Activated CD4-positive, alpha-beta T cell treated with anti-CD3 and anti-CD28 coated beads for 36 hours (primary cell): ENCODE measurements at regions not wholly inside any gene's neighbourhood (a gene's known extent, or its start where the extent isn't known, plus 50 kb on each side); places are given as distances from the start of the nearest gene placed in this dataset.
"Not testable (repeated sequence)": the region's sequence is repeated elsewhere in the genome, so short reads cannot be mapped to it uniquely, and the experiment has no call there.

Experiments
- ATAC-seq: fragments of 200-7000 bp; cut with Tn5 transposase; one replicate; pipeline ENCODE4 v1.10.0; 2021; ENCODE audit warnings: mild to moderate bottlenecking, moderate library complexity
- CTCF ChIA-PET: fragments of 350-600 bp; sonication (Branson Sonifier 250); formaldehyde crosslinking; loops from one replicate; lab custom pipeline; 2021; ENCODE audit warnings: antibody characterized with exemption; lab: Charles Lee
- POLR2A ChIA-PET: fragments of 350-600 bp; sonication (Branson Sonifier 250); formaldehyde crosslinking; loops from one replicate; lab custom pipeline; 2021; ENCODE audit warnings: antibody characterized with exemption, inconsistent platforms; lab: Charles Lee
- DNase-seq: peaks from one replicate; pipeline ENCODE4 v3.0.0-alpha.2; 2020
- H3K27ac Mint-ChIP-seq: one replicate; pipeline ENCODE4 v1.8.0; 2021; ENCODE audit warnings: mixed read lengths
- H3K27me3 Mint-ChIP-seq: one replicate; pipeline ENCODE4 v1.8.0; 2021; ENCODE audit warnings: mixed read lengths
- H3K36me3 Mint-ChIP-seq: one replicate; pipeline ENCODE4 v1.8.0; 2021; ENCODE audit warnings: low read depth, mixed read lengths
- H3K4me1 Mint-ChIP-seq: one replicate; pipeline ENCODE4 v1.8.0; 2021; ENCODE audit warnings: mixed read lengths
- H3K4me3 Mint-ChIP-seq: one replicate; pipeline ENCODE4 v1.8.0; 2021; ENCODE audit warnings: mild to moderate bottlenecking, moderate library complexity, mixed read lengths
- H3K9me3 Mint-ChIP-seq: one replicate; pipeline ENCODE4 v1.8.0; 2021; ENCODE audit warnings: low read depth, mixed read lengths
- intact Hi-C, 2 experiments: fragments of 100-400 bp; cut with DNase I in 1 of 2; cut with micrococcal nuclease in 1 of 2; formaldehyde crosslinking; loops; one replicate each; pipeline versions ENCODE4 v1.14.2 to v1.15.1; 2022 to 2024; cut with DNase I, micrococcal nuclease

DNA sequence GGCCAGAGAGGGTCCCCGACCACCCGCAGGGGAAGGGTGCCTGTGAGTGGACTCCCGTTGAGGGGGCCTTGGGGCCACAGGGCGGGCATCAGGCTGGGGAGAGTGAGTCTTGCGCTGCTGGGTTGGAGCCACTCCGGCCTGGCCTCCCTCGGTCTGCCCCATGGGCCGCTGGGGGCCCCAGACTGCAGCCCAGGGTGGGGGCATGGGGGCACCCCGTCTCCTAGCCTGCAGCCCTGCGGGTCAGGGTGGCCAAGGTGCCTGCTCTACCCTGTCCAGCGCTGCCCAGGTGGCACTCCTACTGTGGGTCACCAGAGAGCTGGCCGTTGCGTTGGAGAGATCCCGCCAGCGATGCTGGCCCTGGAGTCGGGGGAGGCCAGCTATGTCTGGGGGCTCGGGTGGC, 186.8 kb downstream of the TMEM121 start:
- ATAC-seq, H3K36me3 Mint-ChIP-seq, H3K9me3 Mint-ChIP-seq, DNase-seq, H3K4me3 Mint-ChIP-seq, CTCF ChIA-PET, intact Hi-C loops, POLR2A ChIA-PET, H3K4me1 Mint-ChIP-seq, H3K27ac Mint-ChIP-seq, H3K27me3 Mint-ChIP-seq: not testable (repeated sequence)

DNA sequence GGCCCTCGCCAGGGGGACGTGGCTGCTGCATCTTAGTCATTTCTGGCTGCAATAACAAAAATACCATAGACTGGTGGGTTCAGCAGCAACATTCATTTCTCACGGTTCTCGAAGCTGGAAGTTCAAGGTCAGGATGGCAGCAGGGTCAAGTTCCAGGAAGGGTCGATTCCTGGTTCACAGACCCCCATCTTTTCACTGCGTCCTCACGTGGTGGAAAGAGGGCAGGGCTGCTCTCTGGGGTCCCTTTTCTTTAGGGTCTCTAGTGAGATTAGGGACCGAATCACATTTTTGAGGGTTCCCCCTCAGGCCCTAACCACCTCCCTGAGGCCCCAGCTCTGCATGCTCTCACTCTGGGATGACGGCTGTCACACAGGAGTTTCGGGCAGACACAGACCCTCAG, 187.5 kb downstream of the TMEM121 start:
- intact Hi-C loops, H3K27me3 Mint-ChIP-seq, DNase-seq, ATAC-seq, H3K9me3 Mint-ChIP-seq, CTCF ChIA-PET, H3K36me3 Mint-ChIP-seq, H3K4me3 Mint-ChIP-seq, H3K27ac Mint-ChIP-seq, POLR2A ChIA-PET, H3K4me1 Mint-ChIP-seq: not testable (repeated sequence)

DNA sequence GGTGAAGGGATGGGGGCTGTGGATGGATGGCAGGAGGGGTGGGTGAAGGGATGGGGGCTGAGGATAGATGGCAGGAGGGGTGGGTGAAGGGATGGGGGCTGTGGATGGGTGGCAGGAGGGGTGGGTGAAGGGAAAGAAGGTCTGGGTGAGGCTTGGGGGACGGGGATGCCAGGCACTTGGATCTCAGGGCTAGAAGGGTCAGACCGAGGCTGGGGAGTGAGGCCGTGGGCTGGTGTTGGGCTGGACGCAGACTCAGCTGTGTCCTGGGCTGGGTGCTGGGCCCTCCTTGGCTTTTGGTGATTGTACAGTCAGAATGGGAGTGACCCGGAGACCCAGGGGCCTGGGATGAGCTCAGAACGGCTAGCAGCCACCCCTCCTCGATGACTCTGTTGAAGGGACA, 192.4 kb downstream of the TMEM121 start:
- POLR2A ChIA-PET, H3K27ac Mint-ChIP-seq, H3K9me3 Mint-ChIP-seq, CTCF ChIA-PET, H3K4me1 Mint-ChIP-seq, ATAC-seq, H3K27me3 Mint-ChIP-seq, H3K36me3 Mint-ChIP-seq, DNase-seq, H3K4me3 Mint-ChIP-seq, intact Hi-C loops: not testable (repeated sequence)

DNA sequence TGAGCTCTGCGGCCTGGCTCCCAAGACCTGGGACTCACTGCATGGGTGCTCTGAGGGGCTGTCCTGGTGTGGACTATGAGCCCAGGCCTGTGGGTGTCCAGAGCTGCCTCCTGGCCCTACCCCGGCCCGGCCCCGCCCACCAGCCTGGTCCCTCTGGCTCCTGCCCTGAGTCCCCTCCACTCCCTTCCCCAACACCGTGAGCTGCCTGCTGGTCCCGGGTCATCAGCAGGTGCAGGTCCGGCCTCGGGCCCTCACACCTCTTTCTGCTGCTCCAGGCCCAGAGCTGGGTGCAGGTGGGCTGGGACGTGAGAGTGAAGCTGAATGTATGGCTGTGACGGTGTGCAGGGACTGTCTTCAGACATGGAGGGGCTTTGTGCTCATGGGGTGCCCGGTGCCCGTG, 193.7 kb downstream of the TMEM121 start:
- H3K36me3 Mint-ChIP-seq, ATAC-seq, DNase-seq, H3K27ac Mint-ChIP-seq, H3K27me3 Mint-ChIP-seq, CTCF ChIA-PET, H3K9me3 Mint-ChIP-seq, H3K4me3 Mint-ChIP-seq, H3K4me1 Mint-ChIP-seq, intact Hi-C loops, POLR2A ChIA-PET: not testable (repeated sequence)

DNA sequence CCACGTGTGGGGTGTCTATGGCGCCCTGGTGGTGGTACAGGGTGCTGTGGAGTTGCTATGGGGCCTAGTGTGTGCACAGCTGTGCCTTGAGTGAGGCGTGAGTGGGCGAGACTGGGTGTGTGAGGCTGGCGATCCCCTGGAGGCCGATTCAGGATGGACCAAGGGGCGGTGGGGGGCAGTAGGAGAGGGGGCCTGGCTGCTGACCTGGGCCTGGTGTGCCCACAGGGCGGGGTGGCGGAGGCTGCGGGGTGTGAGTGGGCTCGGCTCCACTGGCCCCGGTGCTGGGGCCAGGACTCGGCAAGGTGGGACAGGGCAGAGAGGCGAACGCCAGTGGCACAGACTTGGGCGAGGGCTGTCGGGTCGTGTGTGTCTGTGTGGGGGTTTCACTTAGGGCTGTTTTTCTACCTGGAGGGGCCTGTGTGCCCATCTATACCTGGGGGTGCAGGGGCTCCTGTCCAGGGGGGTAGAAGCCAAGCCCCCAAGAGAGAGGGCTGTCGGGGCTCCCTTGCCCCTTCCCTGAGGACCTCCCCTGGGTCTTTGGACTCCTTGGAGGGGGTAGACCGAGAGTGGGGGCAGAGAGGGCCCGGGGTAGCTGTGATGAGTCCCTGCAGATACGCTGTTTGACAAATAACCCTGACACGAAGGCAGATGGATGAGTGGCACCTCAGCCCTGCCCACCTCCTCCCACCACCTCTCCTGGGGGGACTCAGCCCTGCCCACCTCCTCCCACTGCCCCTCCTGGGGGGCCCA, 194.6 kb downstream of the TMEM121 start:
- intact Hi-C loops, H3K27me3 Mint-ChIP-seq, H3K9me3 Mint-ChIP-seq, POLR2A ChIA-PET, H3K4me1 Mint-ChIP-seq, H3K4me3 Mint-ChIP-seq, DNase-seq, CTCF ChIA-PET, H3K27ac Mint-ChIP-seq, ATAC-seq, H3K36me3 Mint-ChIP-seq: not testable (repeated sequence)

DNA sequence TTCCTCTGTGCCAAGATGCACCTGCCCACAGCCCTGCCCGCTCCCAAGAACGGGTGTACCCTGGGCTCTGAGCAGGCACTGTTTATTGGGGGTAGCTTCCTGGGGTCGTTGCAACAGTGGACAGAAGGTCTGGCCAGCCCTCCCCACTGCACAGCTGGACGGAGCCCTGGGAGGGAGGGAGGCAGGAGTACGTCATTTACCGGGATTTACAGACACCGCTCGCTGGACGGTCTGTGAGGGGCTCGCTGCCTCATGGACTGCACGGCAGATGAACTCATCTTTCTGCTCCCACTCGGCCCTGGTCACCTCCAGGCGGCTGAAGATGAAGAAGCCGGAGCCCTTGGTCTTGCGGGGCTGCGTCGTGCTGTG, 195.2 kb downstream of the TMEM121 start:
- CTCF ChIA-PET, POLR2A ChIA-PET, H3K4me3 Mint-ChIP-seq, H3K27ac Mint-ChIP-seq, H3K36me3 Mint-ChIP-seq, ATAC-seq, H3K9me3 Mint-ChIP-seq, H3K4me1 Mint-ChIP-seq, intact Hi-C loops, DNase-seq, H3K27me3 Mint-ChIP-seq: not testable (repeated sequence)

DNA sequence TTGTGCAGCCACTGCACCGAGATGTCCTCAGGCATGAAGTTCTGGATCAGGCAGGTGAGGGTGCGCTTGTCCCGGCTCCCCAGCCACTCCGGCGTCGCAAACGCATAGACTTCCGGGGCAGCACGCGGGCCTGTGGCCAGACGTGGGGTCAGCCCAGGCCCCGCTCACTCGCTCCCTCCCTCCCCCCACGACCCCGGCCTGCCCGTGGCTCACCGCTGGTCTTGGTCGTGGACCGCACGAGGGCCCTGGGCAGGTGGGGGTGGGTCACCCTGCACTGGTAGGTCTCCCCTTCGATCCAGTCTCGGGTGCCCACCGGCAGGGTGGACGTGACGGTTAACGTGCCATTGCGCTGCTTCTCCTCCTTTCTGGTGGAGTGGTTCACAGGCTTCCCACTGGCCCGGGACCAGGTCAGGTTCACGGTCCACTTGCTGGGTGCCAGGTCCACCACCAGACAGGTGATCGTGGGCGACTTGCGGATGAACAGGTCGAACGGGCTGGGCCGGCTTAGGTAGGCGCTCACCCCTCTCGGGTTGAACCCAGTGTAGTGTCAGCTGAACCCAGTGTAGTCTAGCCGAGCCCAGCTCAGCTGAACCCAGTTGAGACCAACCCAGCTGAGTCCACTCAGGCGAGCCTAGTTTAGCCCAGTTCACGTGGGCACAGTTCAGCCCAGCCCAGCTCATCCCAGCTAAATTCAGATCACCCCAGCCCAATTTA, 195.8 kb downstream of the TMEM121 start:
- H3K9me3 Mint-ChIP-seq, H3K27ac Mint-ChIP-seq, ATAC-seq, H3K27me3 Mint-ChIP-seq, H3K36me3 Mint-ChIP-seq, POLR2A ChIA-PET, H3K4me3 Mint-ChIP-seq, DNase-seq, intact Hi-C loops, CTCF ChIA-PET, H3K4me1 Mint-ChIP-seq: not testable (repeated sequence)

DNA sequence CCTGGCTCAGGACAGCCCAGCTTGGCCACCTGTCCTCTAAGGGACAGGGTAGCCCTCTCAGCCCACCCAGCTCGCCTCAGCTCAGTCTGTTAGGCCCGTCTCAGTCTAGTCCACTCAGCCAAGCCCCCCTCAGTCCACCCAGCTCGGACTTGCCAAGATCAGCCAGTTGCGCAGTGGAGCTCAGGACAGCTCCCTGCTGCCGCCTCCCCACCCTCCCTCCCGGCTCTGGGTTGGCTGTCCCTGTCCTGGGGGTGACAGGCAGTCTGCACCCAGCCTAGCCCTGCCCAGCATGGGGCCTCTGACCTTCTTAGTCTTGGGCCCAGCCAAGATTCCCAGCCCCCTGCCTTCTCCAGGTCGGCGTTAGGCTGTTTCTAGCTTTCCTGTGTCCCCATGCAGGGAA, 196.9 kb downstream of the TMEM121 start:
- POLR2A ChIA-PET = interaction anchor here (0.6 kb wide), 1 partner anchor 120 kb away, joined by 4 read pairs; no protein-coding TSS in a partner anchor
- DNase-seq, H3K27me3 Mint-ChIP-seq, H3K36me3 Mint-ChIP-seq, H3K4me1 Mint-ChIP-seq, intact Hi-C loops, ATAC-seq, H3K4me3 Mint-ChIP-seq, H3K9me3 Mint-ChIP-seq, H3K27ac Mint-ChIP-seq, CTCF ChIA-PET: not testable (repeated sequence)

DNA sequence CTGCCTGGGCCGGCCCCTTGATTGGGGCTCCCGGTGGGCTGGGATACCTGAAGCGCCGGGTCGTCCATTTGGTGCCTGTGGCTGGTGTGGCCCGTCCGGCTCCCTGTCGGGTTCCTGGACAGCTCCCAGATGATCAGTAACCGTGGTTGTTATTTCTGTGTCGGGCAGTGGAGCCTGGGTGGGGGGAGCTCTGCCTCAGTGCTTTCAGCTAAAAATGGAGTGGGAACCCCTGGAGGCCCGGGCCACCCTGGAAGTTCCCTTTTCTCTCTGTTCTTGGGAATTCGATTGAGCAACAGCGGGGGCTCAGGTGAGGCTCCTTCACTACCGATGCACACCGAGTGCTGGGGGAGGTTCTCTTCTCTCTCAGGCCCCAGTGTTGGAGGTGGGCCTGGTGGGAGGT, 197.4 kb downstream of the TMEM121 start:
- intact Hi-C loops, H3K36me3 Mint-ChIP-seq, DNase-seq, ATAC-seq, H3K4me3 Mint-ChIP-seq, H3K27ac Mint-ChIP-seq, H3K9me3 Mint-ChIP-seq, H3K4me1 Mint-ChIP-seq, CTCF ChIA-PET, H3K27me3 Mint-ChIP-seq: not testable (repeated sequence)
- POLR2A ChIA-PET = interaction anchor here (0.6 kb wide), 1 partner anchor 121 kb away, joined by 4 read pairs; no protein-coding TSS in a partner anchor

DNA sequence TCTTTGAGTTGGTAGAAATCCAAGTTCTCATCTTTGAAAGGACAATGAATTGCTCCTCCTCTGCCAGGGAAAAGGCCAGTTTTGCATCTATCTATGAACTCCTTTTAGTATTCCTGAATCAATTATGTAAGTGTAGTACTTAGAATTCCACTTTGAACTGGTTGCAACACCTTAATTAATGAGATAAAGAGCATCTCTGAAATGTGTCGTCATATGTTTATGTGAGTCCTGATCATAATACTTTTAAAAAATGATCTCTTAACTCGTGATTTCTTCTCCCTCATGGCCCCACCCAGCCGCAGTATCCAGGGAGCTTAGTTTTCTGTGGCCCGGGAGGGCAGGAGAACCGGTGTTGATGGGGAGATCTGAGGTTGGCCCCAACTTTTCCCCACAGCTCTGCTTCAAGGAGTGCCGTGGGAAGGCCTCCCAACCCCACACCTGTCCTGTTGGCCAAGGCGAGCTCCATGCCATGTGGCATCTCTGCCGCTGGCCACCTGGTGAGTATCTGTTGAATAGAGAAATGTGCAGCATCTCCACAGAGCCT, 203.5 kb downstream of the TMEM121 start:
- POLR2A ChIA-PET, H3K4me3 Mint-ChIP-seq, H3K9me3 Mint-ChIP-seq, H3K36me3 Mint-ChIP-seq, H3K4me1 Mint-ChIP-seq, CTCF ChIA-PET, H3K27ac Mint-ChIP-seq, ATAC-seq, DNase-seq: not testable (repeated sequence)
- peaks cover 11% of the 10 kb centered on the region for H3K27me3 Mint-ChIP-seq
- intact Hi-C loops = loop anchor here (5.0 to 10.0 kb wide), 2 partner anchors 37 to 115 kb away; no protein-coding TSS in a partner anchor

DNA sequence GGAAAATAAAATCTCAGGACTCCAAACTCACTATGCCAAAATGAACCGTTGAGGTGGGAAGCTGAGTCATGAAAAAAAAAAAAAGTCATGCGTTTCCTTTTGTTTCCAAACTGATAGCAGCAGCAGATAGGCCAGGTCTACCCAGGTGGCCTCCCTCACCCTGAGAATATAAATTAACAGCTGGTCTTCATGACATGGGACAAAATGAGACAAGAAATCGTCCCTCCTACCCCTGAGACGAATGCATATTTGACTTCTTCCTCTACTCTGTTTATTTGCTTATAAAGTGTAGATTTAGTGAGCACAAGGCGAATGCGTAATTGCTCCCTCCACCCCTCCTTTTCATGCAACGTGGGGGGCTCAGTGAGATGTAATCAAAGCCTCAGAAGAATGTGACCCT, 204.3 kb downstream of the TMEM121 start:
- H3K4me1 Mint-ChIP-seq, DNase-seq, H3K9me3 Mint-ChIP-seq, H3K4me3 Mint-ChIP-seq, POLR2A ChIA-PET, ATAC-seq, H3K36me3 Mint-ChIP-seq, CTCF ChIA-PET, H3K27ac Mint-ChIP-seq: not testable (repeated sequence)
- peaks cover 11% of the 10 kb centered on the region for H3K27me3 Mint-ChIP-seq
- intact Hi-C loops = loop anchor here (5.0 to 10.0 kb wide), 2 partner anchors 37 to 116 kb away; no protein-coding TSS in a partner anchor
